ENCODE measurements at regions not wholly inside any gene's neighbourhood (a gene's known extent, or its start where the extent isn't known, plus 50 kb on each side); places are given as distances from the start of the nearest gene placed in this dataset.

DNA sequence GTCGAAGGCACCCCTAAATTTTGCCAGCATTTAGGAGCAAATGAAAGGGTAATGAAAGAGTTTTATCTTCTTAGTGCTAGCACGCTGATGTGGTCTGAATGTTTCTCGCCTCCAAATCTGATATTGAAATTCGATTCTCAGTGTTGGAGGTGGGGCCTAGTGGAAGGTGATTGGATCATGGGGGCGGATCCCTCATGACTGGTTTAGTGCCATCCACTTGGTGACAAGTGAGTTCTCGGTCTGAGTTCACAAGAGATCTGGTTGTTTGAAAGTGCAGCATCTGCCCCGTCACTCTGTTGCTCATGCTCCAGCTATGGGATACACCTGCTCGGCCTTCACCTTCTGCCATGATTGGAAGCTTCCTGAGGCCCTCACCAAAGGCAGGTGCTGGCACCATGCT is 75.1 kb upstream of the ZBTB40 start:
- TF ChIP-seq, protein P1, sequence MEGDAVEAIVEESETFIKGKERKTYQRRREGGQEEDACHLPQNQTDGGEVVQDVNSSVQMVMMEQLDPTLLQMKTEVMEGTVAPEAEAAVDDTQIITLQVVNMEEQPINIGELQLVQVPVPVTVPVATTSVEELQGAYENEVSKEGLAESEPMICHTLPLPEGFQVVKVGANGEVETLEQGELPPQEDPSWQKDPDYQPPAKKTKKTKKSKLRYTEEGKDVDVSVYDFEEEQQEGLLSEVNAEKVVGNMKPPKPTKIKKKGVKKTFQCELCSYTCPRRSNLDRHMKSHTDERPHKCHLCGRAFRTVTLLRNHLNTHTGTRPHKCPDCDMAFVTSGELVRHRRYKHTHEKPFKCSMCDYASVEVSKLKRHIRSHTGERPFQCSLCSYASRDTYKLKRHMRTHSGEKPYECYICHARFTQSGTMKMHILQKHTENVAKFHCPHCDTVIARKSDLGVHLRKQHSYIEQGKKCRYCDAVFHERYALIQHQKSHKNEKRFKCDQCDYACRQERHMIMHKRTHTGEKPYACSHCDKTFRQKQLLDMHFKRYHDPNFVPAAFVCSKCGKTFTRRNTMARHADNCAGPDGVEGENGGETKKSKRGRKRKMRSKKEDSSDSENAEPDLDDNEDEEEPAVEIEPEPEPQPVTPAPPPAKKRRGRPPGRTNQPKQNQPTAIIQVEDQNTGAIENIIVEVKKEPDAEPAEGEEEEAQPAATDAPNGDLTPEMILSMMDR (conservative IDR thresholded peaks at IDR 0.05 in 1 of 2, IDR thresholded peaks at IDR 0.05 in 1 of 2; ENCODE audit: extremely low read depth in 1 of 2, insufficient read depth in 1 of 2, low read depth in 1 of 2, low read length in 2 of 2), result no peak
- TF ChIP-seq EZH2 (IDR thresholded peaks at IDR 0.05; ENCODE audit: borderline replicate concordance, low read length), result no peak
